Liver (tissue), 8 donors: ENCODE measurements at regions not wholly inside any gene's neighbourhood (a gene's known extent, or its start where the extent isn't known, plus 50 kb on each side); places are given as distances from the start of the nearest gene placed in this dataset.

Experiments
- DNase-seq: peaks from one replicate; pipeline ENCODE4 v3.0.0-alpha.2; 2017; ENCODE audit warnings: low spot score
- H3K27ac ChIP-seq, 2 donors: one replicate each; pipeline ENCODE4 v1.7.0; 2013; ENCODE audit warnings: inconsistent platforms in 2 of 2, low read length in 2 of 2, control low read depth in 1 of 2, low read depth in 1 of 2, mild to moderate bottlenecking in 1 of 2
- H3K27me3 ChIP-seq, 4 donors: one replicate each; pipeline versions ENCODE4 v1.6.1 to v1.7.0; 2013; ENCODE audit warnings: low read length in 3 of 4, inconsistent platforms in 1 of 4, mild to moderate bottlenecking in 1 of 4, moderate library complexity in 1 of 4; ENCODE audit not compliant: control insufficient read depth in 4 of 4, insufficient read depth in 4 of 4
- H3K36me3 ChIP-seq, 4 donors: one replicate each; pipeline versions ENCODE4 v1.6.1 to v1.7.0; 2013; ENCODE audit warnings: low read length in 3 of 4, mild to moderate bottlenecking in 3 of 4, low read depth in 1 of 4, moderate library complexity in 1 of 4; ENCODE audit not compliant: control insufficient read depth in 4 of 4, insufficient read depth in 3 of 4
- H3K4me1 ChIP-seq, 4 donors: one replicate each; pipeline versions ENCODE4 v1.6.1 to v1.7.0; 2013; ENCODE audit warnings: low read length in 3 of 4, mild to moderate bottlenecking in 3 of 4, moderate library complexity in 1 of 4; ENCODE audit not compliant: control insufficient read depth in 4 of 4, insufficient read depth in 4 of 4
- H3K4me3 ChIP-seq, 3 donors: one replicate each; pipeline versions ENCODE4 v1.6.1 to v1.7.0; 2013; ENCODE audit warnings: low read length in 3 of 3, control low read depth in 1 of 3, low read depth in 1 of 3, mild to moderate bottlenecking in 1 of 3
- H3K9ac ChIP-seq, 2 donors: one replicate each; pipeline ENCODE4 v1.7.0; 2013; ENCODE audit warnings: low read length in 2 of 2, mild to moderate bottlenecking in 2 of 2, moderate library complexity in 2 of 2, control low read depth in 1 of 2, low read depth in 1 of 2
- H3K9me3 ChIP-seq, 4 donors: one replicate each; pipeline versions ENCODE4 v1.6.1 to v1.7.0; 2013; ENCODE audit warnings: low read length in 3 of 4; ENCODE audit not compliant: control insufficient read depth in 4 of 4
- HNF4A ChIP-seq, 2 donors: conservative IDR thresholded peaks; 2 replicates each; pipeline ENCODE4 v1.6.1; 2016; ENCODE audit warnings: antibody characterized with exemption in 2 of 2, mild to moderate bottlenecking in 2 of 2
- HNF4G ChIP-seq: IDR thresholded peaks from 2 replicates; pipeline ENCODE4 v1.6.1; 2016; ENCODE audit warnings: antibody characterized with exemption
- NR2F2 ChIP-seq: IDR thresholded peaks from 2 replicates; pipeline ENCODE4 v1.6.1; 2016; ENCODE audit warnings: antibody characterized with exemption
- RAD21 ChIP-seq, 2 donors: IDR thresholded peaks; 2 replicates each; pipeline ENCODE4 v1.6.1; 2016; ENCODE audit warnings: antibody characterized with exemption in 2 of 2, mild to moderate bottlenecking in 2 of 2
- RXRA ChIP-seq, 2 donors: IDR thresholded peaks; 2 replicates each; pipeline ENCODE4 v1.6.1; 2017 to 2018; ENCODE audit warnings: antibody characterized with exemption in 2 of 2, mild to moderate bottlenecking in 1 of 2
- SP1 ChIP-seq: IDR thresholded peaks from 2 replicates; pipeline ENCODE4 v1.6.1; 2018; ENCODE audit warnings: antibody characterized with exemption, mild to moderate bottlenecking
- TAF1 ChIP-seq: conservative IDR thresholded peaks from 2 replicates; pipeline ENCODE4 v1.6.1; 2016; ENCODE audit warnings: antibody characterized with exemption, mild to moderate bottlenecking
- YY1 ChIP-seq: IDR thresholded peaks from 2 replicates; pipeline ENCODE4 v1.6.1; 2016; ENCODE audit warnings: antibody characterized with exemption, mild to moderate bottlenecking
- WGBS: extraction: QIAGEN DNeasy Blood & Tissue Kit; methylation state at CpG from one replicate; pipeline ENCODE4 v1.1.7; 2013; 5-methylcytosine and 5-hydroxymethylcytosine counted together
- TF ChIP-seq, protein P1 (sequence below): fragments of 150-350 bp; IDR thresholded peaks from 2 replicates; pipeline ENCODE4 v1.5.1; 2017; ENCODE audit warnings: improper control_type of control experiment, low read depth, low read length; ENCODE audit not compliant: missing input control
- TF ChIP-seq, protein P2 (sequence below): IDR thresholded peaks from 2 replicates; pipeline ENCODE4 v1.6.1; 2016; ENCODE audit warnings: antibody characterized with exemption
- TF ChIP-seq, protein P3 (sequence below): IDR thresholded peaks from 2 replicates; pipeline ENCODE4 v1.6.1; 2016; ENCODE audit warnings: antibody characterized with exemption, mild to moderate bottlenecking
- TF ChIP-seq, protein P4 (sequence below): IDR thresholded peaks from 2 replicates; pipeline ENCODE4 v1.6.1; 2016; ENCODE audit warnings: antibody characterized with exemption
- donor health status: healthy.
- donor health status: healthy.
- donor health status: healthy.
- donor health status: healthy.
- donor health status: healthy.

DNA sequence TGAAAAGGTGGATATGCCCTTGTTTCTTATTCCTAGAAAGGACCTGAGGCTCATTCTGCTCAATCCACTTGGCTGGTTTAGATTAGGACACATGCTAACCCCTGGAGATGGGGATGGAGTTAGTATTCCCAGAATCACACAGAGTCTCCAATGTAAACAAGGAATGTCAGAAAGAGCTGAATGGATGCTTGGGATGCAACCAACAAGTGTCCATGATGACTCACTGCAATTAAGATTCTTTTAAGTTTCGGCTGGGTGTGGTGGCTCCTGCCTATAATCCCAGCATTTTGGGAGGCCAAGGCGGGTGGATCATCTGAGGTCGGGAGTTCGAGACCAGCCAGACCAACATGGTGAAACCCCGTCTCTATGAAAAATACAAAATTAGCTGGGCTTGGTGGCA, 315.5 kb upstream of the AZI2 start:
- no peak for DNase-seq
- Histone ChIP-seq H3K4me3 (no peak overlapping the region), H3K4me1 (peaks cover 0 to 10% (median 7%) of the 10 kb centered on the region in 4 donors), H3K27me3 (no peaks in the 10 kb centered on the region), H3K9ac (no peak overlapping the region), H3K36me3 (no peaks in the 10 kb centered on the region), H3K9me3 (no peaks in the 10 kb centered on the region), H3K27ac (no peak overlapping the region)
- TF ChIP-seq TAF1 (no peak), YY1 (no peak)
- TF ChIP-seq, protein P1, sequence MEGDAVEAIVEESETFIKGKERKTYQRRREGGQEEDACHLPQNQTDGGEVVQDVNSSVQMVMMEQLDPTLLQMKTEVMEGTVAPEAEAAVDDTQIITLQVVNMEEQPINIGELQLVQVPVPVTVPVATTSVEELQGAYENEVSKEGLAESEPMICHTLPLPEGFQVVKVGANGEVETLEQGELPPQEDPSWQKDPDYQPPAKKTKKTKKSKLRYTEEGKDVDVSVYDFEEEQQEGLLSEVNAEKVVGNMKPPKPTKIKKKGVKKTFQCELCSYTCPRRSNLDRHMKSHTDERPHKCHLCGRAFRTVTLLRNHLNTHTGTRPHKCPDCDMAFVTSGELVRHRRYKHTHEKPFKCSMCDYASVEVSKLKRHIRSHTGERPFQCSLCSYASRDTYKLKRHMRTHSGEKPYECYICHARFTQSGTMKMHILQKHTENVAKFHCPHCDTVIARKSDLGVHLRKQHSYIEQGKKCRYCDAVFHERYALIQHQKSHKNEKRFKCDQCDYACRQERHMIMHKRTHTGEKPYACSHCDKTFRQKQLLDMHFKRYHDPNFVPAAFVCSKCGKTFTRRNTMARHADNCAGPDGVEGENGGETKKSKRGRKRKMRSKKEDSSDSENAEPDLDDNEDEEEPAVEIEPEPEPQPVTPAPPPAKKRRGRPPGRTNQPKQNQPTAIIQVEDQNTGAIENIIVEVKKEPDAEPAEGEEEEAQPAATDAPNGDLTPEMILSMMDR, result no peak
- TF ChIP-seq, protein P2, sequence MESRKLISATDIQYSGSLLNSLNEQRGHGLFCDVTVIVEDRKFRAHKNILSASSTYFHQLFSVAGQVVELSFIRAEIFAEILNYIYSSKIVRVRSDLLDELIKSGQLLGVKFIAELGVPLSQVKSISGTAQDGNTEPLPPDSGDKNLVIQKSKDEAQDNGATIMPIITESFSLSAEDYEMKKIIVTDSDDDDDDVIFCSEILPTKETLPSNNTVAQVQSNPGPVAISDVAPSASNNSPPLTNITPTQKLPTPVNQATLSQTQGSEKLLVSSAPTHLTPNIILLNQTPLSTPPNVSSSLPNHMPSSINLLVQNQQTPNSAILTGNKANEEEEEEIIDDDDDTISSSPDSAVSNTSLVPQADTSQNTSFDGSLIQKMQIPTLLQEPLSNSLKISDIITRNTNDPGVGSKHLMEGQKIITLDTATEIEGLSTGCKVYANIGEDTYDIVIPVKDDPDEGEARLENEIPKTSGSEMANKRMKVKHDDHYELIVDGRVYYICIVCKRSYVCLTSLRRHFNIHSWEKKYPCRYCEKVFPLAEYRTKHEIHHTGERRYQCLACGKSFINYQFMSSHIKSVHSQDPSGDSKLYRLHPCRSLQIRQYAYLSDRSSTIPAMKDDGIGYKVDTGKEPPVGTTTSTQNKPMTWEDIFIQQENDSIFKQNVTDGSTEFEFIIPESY, result no peak
- TF ChIP-seq, protein P3, sequence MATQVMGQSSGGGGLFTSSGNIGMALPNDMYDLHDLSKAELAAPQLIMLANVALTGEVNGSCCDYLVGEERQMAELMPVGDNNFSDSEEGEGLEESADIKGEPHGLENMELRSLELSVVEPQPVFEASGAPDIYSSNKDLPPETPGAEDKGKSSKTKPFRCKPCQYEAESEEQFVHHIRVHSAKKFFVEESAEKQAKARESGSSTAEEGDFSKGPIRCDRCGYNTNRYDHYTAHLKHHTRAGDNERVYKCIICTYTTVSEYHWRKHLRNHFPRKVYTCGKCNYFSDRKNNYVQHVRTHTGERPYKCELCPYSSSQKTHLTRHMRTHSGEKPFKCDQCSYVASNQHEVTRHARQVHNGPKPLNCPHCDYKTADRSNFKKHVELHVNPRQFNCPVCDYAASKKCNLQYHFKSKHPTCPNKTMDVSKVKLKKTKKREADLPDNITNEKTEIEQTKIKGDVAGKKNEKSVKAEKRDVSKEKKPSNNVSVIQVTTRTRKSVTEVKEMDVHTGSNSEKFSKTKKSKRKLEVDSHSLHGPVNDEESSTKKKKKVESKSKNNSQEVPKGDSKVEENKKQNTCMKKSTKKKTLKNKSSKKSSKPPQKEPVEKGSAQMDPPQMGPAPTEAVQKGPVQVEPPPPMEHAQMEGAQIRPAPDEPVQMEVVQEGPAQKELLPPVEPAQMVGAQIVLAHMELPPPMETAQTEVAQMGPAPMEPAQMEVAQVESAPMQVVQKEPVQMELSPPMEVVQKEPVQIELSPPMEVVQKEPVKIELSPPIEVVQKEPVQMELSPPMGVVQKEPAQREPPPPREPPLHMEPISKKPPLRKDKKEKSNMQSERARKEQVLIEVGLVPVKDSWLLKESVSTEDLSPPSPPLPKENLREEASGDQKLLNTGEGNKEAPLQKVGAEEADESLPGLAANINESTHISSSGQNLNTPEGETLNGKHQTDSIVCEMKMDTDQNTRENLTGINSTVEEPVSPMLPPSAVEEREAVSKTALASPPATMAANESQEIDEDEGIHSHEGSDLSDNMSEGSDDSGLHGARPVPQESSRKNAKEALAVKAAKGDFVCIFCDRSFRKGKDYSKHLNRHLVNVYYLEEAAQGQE, result no peak
- 95% methylated on average over 5 of the region's 5 CpGs for WGBS

DNA sequence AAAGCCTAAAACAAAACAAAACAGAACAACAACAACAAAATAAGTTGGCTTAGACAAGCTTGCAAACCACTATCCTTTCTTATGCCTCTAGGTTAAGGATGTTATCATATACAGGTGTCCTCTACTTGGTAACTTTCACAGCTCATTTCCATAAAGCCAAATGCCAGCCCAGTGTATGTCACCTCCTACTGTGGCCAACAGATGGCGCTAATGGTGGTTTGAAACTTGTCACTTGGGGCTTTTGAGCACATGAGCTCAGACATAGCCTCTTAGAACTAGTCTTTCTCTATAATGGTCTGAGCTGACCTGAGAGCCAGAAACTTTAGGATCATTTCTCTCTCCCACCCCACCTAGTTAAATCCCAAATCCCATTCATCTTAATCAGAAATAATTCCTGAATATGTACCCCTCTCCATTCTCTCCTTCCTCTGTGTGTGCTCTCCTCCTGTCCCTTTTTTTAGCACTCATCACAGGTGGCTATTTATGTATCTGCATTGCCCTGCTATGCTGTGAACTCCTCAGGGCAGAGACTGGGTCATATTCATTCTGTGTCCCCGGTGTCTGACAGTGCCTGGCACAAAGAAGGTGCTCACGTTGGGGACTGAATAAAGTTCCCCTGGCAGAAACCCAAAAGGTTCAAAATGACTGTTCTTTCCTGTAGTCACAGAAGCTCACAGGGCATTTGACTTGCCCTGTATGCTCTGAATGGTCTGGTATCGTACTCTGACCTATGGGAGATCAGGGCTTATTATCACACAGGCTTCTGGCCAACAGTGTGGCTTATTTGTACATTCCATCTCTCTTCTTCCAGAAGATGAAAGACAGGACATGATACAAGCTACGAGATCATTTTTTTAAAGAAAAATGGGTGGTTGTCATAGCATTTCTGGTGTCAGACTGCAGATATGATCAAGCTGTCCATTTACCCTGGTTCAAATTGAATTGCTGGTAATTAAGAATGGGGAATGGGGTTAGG, 319.3 kb upstream of the AZI2 start:
- peaks cover 0 to 10% (median 7%) of the 10 kb centered on the region in 4 donors for H3K4me1 ChIP-seq
- no peak overlapping the region for H3K9ac ChIP-seq
- H3K4me3 ChIP-seq, result no peak overlapping the region
- DNase-seq, result peak; percentile 61
- H3K27ac ChIP-seq, result no peak overlapping the region
- no peaks in the 10 kb centered on the region for H3K9me3 ChIP-seq
- no peaks in the 10 kb centered on the region for H3K36me3 ChIP-seq
- TF ChIP-seq, protein P1, result peak; percentile 82
- TF ChIP-seq SP1 (peak; percentile 50), RXRA (IDR thresholded peaks at IDR 0.05) (peak in 1 of 2 donors; percentile 64), RAD21 (IDR thresholded peaks at IDR 0.05) (peak; percentile 85 to 90), HNF4A (conservative IDR thresholded peaks at IDR 0.05) (peak; percentile 66 to 86), HNF4G (peak; percentile 16), NR2F2 (peak; percentile 11), YY1 (peak; percentile 14)
- TF ChIP-seq, protein P4, sequence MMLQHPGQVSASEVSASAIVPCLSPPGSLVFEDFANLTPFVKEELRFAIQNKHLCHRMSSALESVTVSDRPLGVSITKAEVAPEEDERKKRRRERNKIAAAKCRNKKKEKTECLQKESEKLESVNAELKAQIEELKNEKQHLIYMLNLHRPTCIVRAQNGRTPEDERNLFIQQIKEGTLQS, result no peak
- TF ChIP-seq, protein P2, result no peak
- 13% methylated on average over 5 of the region's 5 CpGs for WGBS
- H3K27me3 ChIP-seq, result no peaks in the 10 kb centered on the region
